ENCODE measurements at regions not wholly inside any gene's neighbourhood (a gene's known extent, or its start where the extent isn't known, plus 50 kb on each side); places are given as distances from the start of the nearest gene placed in this dataset.

GRCh38 chr15:69971771-69972170 lies 125.9 kb downstream of the TLE3 start:
- TF ChIP-seq ATF3 (IDR thresholded peaks at IDR 0.05) (no peak), CTCF (IDR thresholded peaks at IDR 0.05; ENCODE audit: low read depth, low read length, missing input control) (no peak), REST (IDR thresholded peaks at IDR 0.05) (no peak), SP1 (IDR thresholded peaks at IDR 0.05) (no peak), MAX (IDR thresholded peaks at IDR 0.05) (no peak), YY1 (IDR thresholded peaks at IDR 0.05) (no peak), GABPA (IDR thresholded peaks at IDR 0.05 in 1 of 2, conservative IDR thresholded peaks at IDR 0.05 in 1 of 2) (no peak), JUND (IDR thresholded peaks at IDR 0.05) (no peak), ZBTB33 (IDR thresholded peaks at IDR 0.05) (no peak), HNF4G (IDR thresholded peaks at IDR 0.05) (no peak)

All from liver (tissue), 3 donors.